RWPE1 (cell line): ENCODE measurements at regions not wholly inside any gene's neighbourhood (a gene's known extent, or its start where the extent isn't known, plus 50 kb on each side); places are given as distances from the start of the nearest gene placed in this dataset.

Source experiments
- CTCF ChIA-PET: fragments of 350-600 bp; sonication (Branson Sonifier 250); formaldehyde crosslinking; extraction: SDS; loops from one replicate; lab custom pipeline; 2021; lab: Yijun Ruan, JAX
- POLR2A ChIA-PET: fragments of 400-600 bp; formaldehyde crosslinking; extraction: SDS; loops from one replicate; lab custom pipeline; 2020; ENCODE audit warnings: antibody characterized with exemption; ENCODE audit not compliant: low non-redundant PET; lab: Yijun Ruan, JAX
- DNase-seq: peaks from one replicate; pipeline ENCODE4 v3.0.0; 2012; ENCODE audit warnings: low spot score
- H3K27ac ChIP-seq: fragments of 450-650 bp; 2 replicates; pipeline ENCODE4 v1.5.1; 2017
- TF ChIP-seq, protein P1 (sequence below): fragments of 450-650 bp; conservative IDR thresholded peaks from 2 replicates; pipeline ENCODE4 v1.5.1; 2017; ENCODE audit warnings: low read depth, mild to moderate bottlenecking

DNA sequence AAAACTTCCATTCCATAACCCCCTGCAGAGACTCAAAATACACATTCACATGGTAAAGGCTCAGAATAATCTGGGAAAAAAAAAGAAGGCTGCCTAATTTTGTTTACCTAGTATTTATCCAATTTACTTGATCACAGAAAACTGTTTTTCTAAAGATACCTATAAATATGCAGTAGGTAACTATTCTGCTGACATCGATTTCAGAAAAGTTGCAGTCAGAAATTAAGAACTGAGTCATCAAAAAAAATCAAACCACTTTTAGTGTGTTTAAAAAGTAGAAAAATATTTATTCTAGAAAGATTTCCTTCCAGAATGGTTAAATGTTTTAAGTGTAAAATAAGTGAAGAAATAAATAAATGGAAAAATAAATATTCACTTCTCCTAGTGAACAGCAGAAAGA is 254.5 kb upstream of the CAND1 start:
- DNase-seq, result no peak
- TF ChIP-seq, protein P1, sequence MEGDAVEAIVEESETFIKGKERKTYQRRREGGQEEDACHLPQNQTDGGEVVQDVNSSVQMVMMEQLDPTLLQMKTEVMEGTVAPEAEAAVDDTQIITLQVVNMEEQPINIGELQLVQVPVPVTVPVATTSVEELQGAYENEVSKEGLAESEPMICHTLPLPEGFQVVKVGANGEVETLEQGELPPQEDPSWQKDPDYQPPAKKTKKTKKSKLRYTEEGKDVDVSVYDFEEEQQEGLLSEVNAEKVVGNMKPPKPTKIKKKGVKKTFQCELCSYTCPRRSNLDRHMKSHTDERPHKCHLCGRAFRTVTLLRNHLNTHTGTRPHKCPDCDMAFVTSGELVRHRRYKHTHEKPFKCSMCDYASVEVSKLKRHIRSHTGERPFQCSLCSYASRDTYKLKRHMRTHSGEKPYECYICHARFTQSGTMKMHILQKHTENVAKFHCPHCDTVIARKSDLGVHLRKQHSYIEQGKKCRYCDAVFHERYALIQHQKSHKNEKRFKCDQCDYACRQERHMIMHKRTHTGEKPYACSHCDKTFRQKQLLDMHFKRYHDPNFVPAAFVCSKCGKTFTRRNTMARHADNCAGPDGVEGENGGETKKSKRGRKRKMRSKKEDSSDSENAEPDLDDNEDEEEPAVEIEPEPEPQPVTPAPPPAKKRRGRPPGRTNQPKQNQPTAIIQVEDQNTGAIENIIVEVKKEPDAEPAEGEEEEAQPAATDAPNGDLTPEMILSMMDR, result no peak
- POLR2A ChIA-PET, result interaction anchor here (0.6 kb wide), 1 partner anchor 25 kb away, joined by 3 read pairs; no protein-coding TSS in a partner anchor
- H3K27ac ChIP-seq, result no peak overlapping the region
- CTCF ChIA-PET, result no interaction called here

DNA sequence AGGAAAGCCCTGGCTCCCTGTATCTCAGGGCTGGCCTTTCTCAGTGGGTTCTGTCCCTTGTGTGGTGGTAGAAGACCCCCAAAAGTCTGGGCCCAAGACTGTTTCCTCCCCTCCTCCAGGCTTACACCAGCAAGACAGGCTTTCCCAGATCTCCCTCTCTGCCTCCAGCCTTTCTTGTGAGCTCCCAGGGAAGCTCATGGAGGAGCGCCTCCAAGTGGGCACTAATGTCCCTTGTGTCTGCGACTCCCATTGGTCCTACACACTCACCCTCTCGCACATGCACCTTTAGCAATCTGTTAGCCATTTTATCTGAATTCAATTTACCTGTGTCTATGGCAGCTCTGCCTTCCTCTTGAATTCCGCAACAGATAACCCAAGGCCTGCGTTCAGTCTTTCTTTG is 251.1 kb upstream of the CAND1 start:
- TF ChIP-seq, protein P1, result no peak
- ChIA-PET POLR2A (no interaction called here), CTCF (no interaction called here)
- no peak for DNase-seq
- no peak overlapping the region for H3K27ac ChIP-seq

DNA sequence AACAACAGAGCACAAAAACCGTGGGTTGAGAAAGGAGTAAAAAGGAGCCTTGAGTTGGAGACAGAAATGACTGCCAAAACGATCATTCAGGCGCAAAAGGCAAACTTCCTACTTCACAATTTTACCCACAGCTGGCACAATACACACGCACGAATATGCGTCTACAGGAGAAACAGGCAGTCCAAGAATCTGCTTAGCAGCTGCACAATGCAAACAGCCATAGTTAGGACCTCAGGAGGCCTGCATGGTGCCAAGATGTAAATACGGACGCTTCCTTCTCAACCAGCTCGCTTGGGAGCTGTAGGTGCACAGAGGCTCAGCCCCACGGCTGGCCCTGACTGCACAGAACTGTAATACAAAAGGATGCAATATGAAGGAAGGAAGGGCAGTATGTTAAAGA is 250.1 kb upstream of the CAND1 start:
- TF ChIP-seq, protein P1, result no peak
- CTCF ChIA-PET, result no interaction called here
- DNase-seq, result no peak
- no peak overlapping the region for H3K27ac ChIP-seq
- POLR2A ChIA-PET, result no interaction called here

DNA sequence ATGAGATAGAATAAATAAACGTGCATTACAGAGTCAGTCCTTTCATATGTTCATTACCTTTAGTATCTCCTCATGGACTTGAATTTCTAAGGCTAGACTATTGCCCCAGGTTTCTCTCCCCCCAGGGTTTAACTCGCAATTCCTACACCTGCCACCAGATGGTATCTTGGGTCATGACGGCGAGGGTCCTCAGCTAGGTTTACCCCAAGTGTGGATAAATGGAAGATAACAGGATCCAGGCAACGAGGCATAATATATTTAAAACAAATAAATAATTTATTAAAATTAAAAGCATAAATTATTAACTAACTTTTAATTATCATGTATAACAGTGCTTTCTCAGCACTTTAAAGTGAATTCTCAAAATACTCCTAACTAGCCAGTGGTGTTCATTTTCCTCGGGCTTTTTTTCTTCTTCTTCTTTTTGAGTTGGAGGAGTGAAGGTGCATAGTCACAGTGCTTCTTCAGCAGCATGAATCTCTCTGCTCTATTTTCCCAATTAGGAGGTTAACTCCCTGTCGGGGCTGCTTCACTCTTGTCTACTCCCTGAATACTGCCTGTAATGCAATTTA is 243.5 kb upstream of the CAND1 start:
- TF ChIP-seq, protein P1, result peak; percentile 78
- no peak overlapping the region for H3K27ac ChIP-seq
- ChIA-PET POLR2A (no interaction called here), CTCF (interaction anchor here (0.6 to 1.6 kb wide), 11 partner anchors 9 to 1625 kb away, joined by 3 to 9 read pairs (median 4); no protein-coding TSS in a partner anchor)
- peak; percentile 80 for DNase-seq

DNA sequence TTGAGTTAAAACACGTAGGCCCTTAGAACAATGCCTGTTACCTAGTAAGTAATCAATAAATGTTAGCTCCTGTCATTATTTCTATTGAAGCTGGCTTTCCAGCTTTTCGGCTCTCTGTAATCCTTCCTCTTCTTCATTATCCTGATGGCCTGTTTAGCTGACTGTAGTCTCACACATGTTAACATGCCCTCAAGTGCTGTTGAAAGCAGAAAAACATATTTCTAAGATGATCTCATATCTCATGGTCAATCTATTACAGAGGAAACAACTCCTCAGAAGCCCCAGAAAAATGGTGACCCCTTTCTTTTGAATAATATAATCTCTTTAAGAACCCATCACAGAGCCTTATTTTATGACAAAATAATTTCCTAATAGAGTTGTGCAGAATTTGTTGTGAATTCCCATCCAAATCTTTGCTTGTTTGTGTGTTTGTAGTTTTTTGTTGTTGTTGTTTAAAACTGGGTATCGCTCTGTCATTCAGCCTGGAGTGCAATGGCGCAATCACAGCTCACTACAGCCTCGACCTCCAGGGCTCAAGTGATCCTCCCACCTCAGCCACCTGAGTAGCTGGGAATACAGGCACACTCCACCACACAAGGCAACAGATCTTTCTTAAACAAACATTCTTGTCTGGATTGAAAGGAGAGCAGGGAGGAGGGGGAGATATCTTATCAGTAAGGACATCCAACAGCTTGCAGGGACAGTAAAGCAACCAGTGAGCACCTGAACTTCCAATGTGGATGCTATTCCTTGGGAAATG is 242.5 kb upstream of the CAND1 start:
- TF ChIP-seq, protein P1, result no peak
- CTCF ChIA-PET, result interaction anchor here (0.6 to 1.6 kb wide), 7 partner anchors 41 to 1624 kb away, joined by 3 to 9 read pairs (median 3); no protein-coding TSS in a partner anchor
- POLR2A ChIA-PET, result no interaction called here
- H3K27ac ChIP-seq, result no peak overlapping the region
- no peak for DNase-seq

DNA sequence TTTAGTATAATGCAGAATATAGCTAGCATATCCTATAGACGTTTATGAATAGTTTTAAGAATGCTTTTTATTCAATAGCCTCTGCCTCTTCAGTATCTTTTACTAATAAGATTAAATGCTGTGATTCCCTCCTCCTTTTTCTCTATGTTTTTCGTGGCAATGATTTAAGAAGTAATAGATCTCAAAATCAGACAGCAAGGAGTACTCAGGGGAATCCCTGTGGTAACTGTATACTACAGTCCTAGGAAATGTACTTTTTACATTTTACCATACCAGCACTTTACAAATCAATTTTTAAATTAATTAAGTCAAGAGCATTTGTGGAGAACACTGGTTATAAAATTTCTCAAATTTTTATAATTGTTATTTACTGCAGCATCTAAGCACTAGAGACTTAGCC is 240.6 kb upstream of the CAND1 start:
- DNase-seq, result no peak
- ChIA-PET CTCF (no interaction called here), POLR2A (no interaction called here)
- H3K27ac ChIP-seq, result no peak overlapping the region
- TF ChIP-seq, protein P1, result no peak
